ENCODE measurements at regions not wholly inside any gene's neighbourhood (a gene's known extent, or its start where the extent isn't known, plus 50 kb on each side); places are given as distances from the start of the nearest gene placed in this dataset.
A peak's percentile ranks its signal among the peaks of the same experiment; 100 is the strongest.
"Not testable (repeated sequence)": the region's sequence is repeated elsewhere in the genome, so short reads cannot be mapped to it uniquely, and the experiment has no call there.

DNA sequence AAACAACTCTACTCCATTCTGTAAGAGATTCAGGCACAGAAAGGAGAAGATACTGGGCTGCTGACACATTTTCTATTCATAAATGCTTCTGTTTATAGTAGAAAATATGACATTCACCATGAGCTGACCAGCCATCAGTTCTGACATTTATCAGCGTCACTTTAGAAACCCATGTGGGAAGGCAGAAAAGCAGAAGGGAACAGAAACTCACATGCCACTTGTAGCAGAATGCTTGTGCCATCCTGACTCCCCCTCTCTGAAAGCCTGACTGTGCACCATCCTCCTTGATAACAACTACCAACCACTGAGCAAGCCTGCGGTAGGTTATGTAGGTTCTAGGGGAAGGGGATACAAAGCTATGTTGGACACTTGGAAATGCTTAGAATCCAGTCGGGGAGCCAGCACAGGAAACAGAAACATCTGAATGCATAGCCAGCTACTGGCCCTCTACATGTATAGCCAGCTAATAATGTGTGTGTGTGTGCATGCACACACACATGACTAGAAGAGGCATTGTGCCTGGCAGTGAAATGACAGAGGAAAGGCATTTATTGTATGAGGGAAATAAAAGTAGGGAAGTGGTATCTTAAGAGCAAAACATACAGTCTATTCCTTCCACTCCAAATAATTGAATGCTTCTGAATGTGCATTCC lies 104.3 kb downstream of the SPDYE17 start:
- H3K4me3 ChIP-seq (ENCODE audit: low read depth, low read length); DNase-seq (ENCODE audit: low read depth): not testable (repeated sequence)

DNA sequence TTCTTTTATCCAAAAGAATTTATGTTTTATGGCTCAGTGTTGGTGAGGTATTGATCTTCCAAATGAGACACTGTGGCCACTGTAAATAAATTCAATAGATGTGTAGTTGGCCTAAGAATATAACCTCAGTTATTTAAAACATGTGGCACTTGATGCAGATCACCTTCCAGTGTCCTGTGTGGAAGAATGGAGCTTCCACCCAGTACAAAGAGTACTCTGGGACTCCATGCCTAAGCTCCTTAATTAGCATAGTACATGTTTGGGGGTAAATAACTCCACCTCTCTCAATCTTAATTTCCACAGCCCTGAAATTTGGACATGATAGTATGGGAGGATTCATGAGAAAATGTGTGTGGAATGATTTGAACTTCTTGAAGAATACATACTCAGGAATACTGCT lies 105.7 kb downstream of the SPDYE17 start:
- DNase-seq (ENCODE audit: low read depth): not testable (repeated sequence)

DNA sequence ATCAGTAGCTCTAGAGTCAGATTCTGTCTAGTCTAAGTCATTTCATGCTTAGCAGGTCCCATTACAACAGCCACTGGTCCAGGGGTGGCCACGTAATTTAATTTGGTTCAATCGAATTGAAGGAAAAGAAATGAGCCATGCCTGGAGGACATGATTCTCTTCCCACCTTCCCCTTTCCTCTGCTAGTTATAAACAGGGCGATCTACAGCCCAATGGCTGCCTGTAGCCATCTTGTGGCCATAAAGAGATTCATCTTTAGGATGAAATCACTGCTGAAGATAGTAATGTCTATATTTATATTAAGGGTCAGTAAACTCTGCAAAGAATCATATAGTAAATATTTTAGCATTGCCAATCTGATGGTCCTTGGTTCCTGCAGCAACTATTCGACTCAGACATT lies 107.4 kb downstream of the SPDYE17 start:
- DNase-seq (ENCODE audit: low read depth); H3K4me3 ChIP-seq (ENCODE audit: low read depth, low read length): not testable (repeated sequence)

More for the DNA sequence above, 105.7 kb downstream of the SPDYE17 start:
- not testable (repeated sequence) for H3K4me3 ChIP-seq (ENCODE audit: low read depth, low read length)

DNA sequence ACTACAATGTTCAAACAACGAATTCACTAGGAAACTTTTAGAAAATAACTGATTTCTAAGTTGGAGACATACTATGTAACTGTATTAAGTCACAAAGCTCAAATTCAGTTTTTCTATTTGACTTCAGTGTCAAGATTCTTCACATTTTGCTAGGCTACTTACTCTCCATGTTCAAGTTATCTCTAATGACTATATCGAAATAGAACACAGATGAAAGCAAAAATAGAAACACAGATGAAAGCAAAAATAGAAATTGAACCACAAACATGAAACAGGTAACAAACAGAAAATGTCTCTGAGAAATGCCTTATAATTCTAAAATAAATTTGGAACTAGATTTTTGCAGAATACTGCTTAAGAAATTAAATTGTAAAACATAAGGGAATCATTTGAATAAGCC lies 113.5 kb downstream of the SPDYE17 start:
- not testable (repeated sequence) for DNase-seq (ENCODE audit: low read depth)

DNA sequence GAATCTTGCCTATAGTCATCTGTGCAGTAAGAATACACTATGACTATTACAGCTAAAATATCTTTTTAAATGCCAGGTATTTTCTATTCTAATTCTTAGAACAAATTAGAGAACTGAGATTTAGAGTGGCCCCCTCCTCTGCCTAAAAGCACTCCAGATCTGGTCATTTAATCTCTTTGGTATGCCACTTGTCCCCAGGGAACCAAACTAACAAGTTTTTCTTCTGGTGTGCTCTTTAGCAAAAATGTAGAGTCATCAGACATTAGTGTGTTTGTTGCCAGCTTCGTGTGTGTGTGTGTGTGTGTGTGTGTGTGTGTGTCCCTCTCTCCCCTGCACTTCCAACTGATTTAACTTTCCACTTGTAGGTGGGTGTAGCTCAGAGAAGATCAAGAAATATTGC lies 117.8 kb downstream of the SPDYE17 start:
- DNase-seq (ENCODE audit: low read depth): peak; percentile 22
- H3K4me3 ChIP-seq (ENCODE audit: low read depth, low read length): not testable (repeated sequence)

More for the DNA sequence above, 113.5 kb downstream of the SPDYE17 start:
- H3K4me3 ChIP-seq (ENCODE audit: low read depth, low read length): not testable (repeated sequence)

DNA sequence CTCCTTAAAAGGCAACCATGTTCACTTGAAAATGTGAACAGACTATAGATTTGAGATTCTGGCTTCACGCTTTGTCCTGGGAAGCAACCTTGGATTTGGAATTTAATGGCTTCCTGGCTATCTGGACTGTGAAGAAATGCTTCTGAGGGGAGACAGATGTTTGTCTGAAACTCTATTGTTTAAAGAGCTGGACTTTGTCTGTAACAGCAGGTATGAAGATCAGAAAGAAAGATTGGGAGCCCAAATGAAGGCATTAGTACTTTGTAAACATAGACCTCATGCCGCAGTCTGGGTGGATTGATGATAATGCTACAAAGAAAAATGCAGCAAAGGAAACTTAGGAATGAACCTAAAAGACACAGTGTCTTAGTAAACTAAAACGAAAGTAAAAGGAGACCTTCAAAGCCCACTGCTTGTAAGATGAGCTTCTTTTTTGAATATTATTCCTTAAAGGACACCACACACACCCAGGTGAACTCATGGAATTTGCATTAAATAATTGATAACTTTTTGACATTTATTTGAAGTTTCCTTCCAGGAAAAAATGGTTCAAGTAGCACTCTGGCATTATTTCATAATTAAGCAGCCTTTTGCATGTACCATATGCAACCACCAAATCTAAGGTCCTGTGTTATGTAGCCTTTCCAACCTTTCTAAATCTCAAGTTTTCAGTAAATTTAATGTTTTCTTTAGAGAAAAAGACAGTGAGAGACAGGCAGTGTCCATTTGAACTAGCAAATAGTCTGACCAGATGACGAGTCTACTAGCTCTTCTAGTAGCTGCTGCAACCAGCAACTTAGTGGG lies 119.9 kb downstream of the SPDYE17 start:
- peak; percentile 23 for DNase-seq (ENCODE audit: low read depth)
- not testable (repeated sequence) for H3K4me3 ChIP-seq (ENCODE audit: low read depth, low read length)

DNA sequence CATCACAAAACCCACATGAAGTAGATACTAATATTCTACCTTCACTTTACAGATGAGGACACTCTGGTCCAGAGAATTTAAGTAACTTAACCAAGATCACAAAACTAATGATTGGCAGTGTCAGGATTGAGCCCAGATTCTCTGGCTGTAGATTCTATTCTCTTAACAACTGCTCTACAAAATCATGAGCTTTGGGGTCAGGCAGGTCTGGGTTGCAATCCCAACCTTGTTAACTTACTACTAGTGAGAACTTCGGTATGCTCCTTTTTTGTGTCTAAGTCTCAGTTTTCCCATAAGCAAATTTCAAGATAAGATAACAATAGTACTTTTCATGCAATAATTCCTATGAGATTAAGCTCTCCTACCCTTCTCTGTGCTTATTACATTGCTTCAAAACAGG lies 127.5 kb downstream of the SPDYE17 start:
- H3K4me3 ChIP-seq (ENCODE audit: low read depth, low read length): not testable (repeated sequence)

DNA sequence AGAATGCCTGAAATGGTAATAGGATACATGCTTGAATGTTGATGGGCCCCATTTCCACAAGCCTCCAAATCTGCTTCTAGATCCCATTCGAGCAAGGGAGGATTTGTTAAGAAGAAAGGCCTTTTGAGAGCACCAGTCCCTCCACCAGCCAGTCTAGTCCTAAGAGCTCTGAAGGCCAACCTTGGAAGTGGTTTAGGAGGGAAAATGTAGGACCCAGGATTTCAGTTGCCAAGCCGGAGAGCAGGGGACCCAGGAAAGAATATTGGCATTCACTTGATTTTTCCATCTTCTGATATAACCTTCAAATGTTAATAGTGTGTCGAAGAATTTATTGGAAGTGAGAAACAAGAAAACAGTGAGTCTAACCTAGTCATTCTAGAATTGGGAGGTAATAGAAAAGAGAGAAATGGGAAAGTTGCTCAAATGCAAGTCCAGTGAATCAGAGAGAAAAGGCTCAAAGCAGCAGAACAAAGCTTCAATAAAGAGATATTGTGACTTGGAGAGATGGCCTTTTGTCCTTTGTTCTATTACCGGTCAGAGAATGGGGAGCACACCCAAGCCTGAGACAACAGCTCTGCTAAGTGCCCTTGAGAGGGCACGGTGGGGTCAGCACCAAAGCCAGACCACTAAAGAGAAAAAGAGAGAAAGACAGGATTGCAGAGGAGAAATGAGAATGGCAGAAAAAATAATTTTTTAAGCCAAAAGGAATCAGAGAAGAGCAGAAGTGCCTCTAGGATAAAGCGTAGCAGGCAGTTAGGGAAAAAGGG lies 130.0 kb downstream of the SPDYE17 start:
- DNase-seq (ENCODE audit: low read depth); H3K4me3 ChIP-seq (ENCODE audit: low read depth, low read length): not testable (repeated sequence)

More for the DNA sequence above, 127.5 kb downstream of the SPDYE17 start:
- DNase-seq (ENCODE audit: low read depth): not testable (repeated sequence)

DNA sequence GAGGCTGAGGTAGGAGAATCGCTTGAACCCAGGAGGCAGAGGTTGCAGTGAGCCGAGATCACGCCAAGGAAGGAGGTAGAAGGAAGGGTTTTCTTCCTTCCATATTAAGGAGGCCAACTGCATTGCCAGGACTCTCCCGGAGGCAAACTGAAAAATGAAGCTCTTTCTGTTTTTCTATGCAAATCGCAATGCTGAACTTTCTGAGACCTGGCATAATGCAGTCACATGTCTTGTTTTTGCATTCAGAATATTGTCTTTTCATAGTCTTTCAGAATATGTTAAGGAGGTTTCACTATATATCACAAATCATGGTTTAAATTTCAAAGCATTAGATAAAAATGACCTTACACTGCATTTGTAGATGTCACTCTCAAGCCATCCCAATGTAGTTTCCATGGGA lies 133.4 kb downstream of the SPDYE17 start:
- DNase-seq (ENCODE audit: low read depth); H3K4me3 ChIP-seq (ENCODE audit: low read depth, low read length): not testable (repeated sequence)

DNA sequence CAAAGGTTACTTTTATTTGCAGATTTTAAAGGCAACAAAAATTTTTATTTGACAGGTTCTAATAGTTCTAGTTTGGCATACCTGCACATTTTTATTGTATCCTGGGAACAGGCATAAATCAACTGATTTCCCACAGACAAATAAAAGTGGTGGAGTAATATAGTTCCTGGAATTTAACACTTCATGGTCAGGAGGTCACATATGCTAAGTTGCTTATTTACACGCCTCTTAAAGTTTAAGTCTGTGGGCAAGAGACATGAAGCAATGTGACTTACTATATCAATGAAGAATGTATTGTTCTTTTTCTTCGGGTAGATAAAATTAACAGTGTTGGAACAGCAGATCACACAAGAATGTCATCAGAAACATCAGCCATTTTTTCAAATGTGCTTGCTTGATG lies 135.2 kb downstream of the SPDYE17 start:
- peak; percentile 82 for DNase-seq (ENCODE audit: low read depth)
- H3K4me3 ChIP-seq (ENCODE audit: low read depth, low read length): not testable (repeated sequence)

DNA sequence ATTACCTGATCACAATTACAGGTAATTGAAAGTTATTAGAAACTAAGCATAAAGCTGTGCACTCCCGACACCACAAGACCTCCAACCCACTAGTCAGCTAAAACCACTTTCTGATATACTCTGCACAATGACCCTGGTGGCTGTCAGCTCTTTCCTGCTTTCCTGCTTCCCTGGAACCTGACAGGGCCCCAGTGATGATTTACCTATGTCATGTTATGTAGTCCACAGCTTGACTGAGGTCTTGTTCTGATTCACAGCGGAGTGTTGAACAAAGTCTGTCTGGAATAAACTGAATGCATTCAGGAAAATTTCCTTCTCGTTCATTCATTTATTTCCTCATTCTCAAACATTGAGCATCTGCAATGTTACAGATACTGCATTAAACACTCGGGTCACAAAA lies 136.5 kb downstream of the SPDYE17 start:
- not testable (repeated sequence) for H3K4me3 ChIP-seq (ENCODE audit: low read depth, low read length); DNase-seq (ENCODE audit: low read depth)

DNA sequence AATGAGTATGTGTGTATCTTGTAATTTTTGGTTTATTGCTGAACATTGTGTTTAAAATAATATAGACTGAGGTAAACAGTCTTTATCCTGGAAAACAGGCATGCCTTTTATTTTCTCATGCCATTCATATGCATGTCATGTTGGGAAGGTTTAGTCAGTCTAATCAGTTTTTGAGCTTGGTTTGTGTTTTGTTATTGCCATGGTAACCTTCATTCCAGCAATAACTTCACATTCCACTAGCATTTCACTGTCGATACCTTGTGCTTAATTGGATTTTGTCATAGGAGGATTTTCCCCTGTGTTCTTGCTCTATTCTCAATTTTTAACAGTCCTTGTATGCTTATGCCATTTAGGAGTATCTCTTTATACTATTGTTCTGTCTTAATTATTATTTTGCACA lies 140.4 kb downstream of the SPDYE17 start:
- H3K4me3 ChIP-seq (ENCODE audit: low read depth, low read length): not testable (repeated sequence)
- DNase-seq (ENCODE audit: low read depth): peak; percentile 74

DNA sequence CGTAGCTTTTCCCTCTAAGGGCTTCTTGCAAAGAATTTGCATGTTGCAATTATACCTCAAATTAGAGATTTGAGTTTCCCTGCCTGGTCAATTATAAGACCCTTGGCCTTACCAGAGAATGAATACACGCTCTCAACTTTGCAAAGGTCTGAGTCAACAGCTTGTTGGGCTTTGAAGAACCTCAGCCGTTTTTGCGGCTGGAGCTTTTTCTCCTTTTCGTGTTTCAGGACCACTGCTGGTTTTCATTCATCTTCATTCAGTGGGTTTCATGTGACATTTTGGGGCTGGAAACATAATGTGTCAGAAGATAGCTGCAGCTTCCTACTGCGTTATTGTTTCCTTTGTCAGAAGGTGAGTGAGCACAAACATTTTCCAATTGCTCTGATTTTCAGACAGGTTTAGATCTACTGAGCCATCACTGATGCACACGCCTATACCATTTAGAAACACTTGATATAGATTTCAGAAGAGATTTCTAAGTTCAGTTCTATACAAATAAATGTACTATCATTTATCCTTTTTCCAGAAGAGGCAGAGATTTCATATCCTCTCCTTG lies 152.3 kb downstream of the SPDYE17 start:
- DNase-seq (ENCODE audit: low read depth); H3K4me3 ChIP-seq (ENCODE audit: low read depth, low read length): not testable (repeated sequence)

DNA sequence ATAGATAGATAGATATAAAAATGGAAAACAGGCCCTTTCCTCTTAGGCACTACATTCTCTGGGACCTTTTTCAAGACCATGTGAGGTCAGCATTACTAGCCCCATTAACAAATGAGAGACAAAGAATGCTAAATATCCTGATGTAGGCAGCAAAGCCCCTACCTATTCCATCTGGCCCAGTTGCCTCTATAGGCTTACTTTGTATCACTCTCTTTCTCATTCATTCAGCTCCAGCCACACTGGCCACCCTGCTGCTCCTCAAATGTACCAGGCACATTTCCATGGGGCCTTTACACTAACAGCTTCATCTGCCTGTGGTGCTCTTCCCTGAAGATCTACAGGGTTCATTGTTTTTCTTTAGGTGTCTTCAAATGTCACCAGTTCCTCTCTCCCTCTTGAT lies 156.4 kb downstream of the SPDYE17 start:
- not testable (repeated sequence) for DNase-seq (ENCODE audit: low read depth); H3K4me3 ChIP-seq (ENCODE audit: low read depth, low read length)

DNA sequence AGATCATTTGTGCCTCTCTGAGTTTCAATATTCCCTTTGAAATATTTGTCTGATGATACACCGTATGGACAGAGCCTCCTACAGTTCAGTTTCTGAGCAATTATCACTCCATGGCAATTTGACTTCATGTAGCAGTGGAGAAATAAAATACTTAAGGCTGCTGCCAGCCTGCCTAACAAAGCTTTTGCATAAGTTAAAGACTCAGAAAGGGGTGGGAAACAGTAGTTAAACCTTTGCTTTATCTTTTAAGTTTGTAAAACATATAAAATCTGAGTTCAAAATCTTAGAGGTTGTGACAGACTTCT lies 161.7 kb downstream of the SPDYE17 start:
- not testable (repeated sequence) for H3K4me3 ChIP-seq (ENCODE audit: low read depth, low read length)
- DNase-seq (ENCODE audit: low read depth): peak; percentile 4

DNA sequence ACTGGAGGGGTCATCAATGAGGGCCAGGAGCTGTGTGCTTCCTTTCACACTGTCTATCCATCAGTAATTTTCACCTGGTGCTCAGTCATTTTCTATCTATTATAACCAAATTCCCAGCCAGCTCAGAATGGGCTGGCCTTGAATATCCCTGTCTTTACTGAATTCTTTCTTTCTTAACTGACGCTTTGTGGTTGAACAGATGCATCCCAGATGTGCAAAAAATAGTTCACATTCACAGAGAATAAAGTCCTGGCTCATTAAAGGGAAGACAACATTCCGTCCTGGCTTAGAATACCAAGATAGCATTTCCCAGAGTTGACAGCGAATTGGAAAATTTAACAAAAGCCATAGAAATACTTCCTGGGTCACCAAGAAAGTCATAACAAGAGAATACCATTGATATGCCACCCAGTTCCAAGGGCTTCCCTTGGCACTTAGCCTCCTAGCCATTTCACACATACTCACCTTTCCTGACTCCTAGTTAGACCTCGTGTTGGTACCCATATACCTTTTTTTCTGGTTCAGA lies 164.7 kb downstream of the SPDYE17 start:
- DNase-seq (ENCODE audit: low read depth); H3K4me3 ChIP-seq (ENCODE audit: low read depth, low read length): not testable (repeated sequence)

DNA sequence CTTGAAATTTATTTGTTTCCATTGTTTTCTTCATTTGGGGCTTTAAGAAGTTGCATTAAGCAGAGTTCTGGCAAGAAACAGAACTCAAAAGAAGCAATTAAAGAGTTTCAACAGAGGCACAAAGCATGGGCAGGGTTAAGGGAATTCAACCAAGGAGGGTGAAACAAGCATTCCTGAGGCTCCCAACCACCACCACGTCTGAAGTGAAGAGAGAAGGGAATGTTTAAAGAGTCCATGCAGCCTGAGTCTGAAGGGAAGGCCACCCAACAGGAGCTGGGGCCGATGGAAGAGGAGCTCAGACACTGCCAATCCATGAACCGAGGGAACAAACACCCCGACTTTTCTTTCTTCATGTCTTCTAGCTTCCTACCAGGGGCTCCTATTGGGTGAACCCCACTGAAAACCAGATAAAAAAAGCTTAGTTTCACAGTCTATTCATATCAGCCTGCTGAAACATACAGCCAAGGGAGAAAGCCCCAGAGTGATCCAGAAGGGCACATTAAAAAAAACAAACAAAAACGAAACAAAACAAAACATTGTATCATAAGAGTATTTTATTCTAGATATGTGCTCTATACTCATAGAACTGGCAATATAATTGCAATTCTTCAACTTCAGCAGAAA lies 168.9 kb downstream of the SPDYE17 start:
- H3K4me3 ChIP-seq (ENCODE audit: low read depth, low read length); DNase-seq (ENCODE audit: low read depth): not testable (repeated sequence)

DNA sequence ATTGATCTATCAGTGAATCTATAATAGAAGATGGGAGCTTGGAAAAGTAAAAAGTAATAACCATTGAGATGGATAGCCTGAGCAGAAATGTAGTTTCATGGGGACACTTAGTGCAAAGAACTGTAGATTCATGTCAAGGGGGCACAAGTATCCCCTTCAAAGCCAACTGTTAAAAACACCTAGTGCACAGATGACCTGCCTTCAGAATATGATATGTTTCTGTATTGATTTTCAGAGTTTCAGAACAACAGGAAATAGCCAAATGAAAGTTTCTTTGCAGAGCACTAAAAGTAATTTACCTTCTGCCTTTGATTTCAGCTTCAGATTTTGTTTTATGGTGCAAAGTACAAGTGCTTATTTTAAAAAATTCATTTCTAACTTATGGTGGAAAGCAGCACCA lies 169.9 kb downstream of the SPDYE17 start:
- DNase-seq (ENCODE audit: low read depth); H3K4me3 ChIP-seq (ENCODE audit: low read depth, low read length): not testable (repeated sequence)

DNA sequence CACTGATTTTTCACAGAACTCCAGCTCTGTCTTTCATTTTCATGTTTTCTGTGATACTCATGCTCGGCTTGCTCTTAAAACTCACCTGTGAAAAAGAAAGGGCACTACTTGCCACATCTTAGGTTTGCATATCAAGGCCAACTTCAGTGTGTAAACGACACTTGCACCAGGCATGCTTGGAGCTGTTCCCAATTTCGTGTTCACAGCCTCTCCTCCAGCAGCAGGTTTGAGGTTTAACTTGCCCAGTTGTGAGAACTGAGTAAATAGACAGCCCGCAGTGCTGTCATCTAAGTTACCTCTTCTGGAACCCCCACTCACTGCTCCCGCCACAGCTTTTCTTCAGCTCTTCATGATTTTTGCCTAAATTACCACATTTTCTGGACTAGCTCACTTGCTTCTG lies 172.2 kb downstream of the SPDYE17 start:
- H3K4me3 ChIP-seq (ENCODE audit: low read depth, low read length); DNase-seq (ENCODE audit: low read depth): not testable (repeated sequence)

Data from choroid plexus epithelial cell (primary cell).